ENCODE measurements at regions not wholly inside any gene's neighbourhood (a gene's known extent, or its start where the extent isn't known, plus 50 kb on each side); places are given as distances from the start of the nearest gene placed in this dataset.
"Not testable (repeated sequence)": the region's sequence is repeated elsewhere in the genome, so short reads cannot be mapped to it uniquely, and the experiment has no call there.

DNA sequence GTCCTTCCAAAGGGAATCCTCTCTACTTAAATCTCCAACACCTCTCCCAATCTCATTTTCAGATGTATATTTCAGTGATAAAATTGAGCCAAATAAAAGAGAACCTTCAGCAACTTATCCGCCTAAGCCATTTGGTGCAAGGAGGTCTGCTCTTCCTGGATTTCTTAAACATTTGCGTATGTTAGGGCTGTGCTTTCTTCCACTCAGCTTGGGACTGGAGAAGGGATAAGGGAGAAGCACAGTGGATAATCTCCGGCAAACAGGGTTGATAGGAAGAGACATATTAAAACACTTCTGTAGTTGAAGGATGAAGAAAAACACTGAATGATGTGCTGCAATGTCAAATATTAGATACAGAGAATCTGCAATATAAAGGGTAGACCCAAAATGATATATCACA is 796.2 kb downstream of the KCNJ3 start:
- no peaks in the 10 kb centered on the region for H3K4me1 Mint-ChIP-seq (ENCODE audit: low read depth)
- TF ChIP-seq, protein P1, sequence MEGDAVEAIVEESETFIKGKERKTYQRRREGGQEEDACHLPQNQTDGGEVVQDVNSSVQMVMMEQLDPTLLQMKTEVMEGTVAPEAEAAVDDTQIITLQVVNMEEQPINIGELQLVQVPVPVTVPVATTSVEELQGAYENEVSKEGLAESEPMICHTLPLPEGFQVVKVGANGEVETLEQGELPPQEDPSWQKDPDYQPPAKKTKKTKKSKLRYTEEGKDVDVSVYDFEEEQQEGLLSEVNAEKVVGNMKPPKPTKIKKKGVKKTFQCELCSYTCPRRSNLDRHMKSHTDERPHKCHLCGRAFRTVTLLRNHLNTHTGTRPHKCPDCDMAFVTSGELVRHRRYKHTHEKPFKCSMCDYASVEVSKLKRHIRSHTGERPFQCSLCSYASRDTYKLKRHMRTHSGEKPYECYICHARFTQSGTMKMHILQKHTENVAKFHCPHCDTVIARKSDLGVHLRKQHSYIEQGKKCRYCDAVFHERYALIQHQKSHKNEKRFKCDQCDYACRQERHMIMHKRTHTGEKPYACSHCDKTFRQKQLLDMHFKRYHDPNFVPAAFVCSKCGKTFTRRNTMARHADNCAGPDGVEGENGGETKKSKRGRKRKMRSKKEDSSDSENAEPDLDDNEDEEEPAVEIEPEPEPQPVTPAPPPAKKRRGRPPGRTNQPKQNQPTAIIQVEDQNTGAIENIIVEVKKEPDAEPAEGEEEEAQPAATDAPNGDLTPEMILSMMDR (IDR thresholded peaks at IDR 0.05), result no peak
- H3K9me3 Mint-ChIP-seq (ENCODE audit: low read depth), result peaks cover 3% of the 10 kb centered on the region
- H3K27ac Mint-ChIP-seq (ENCODE audit: unreplicated experiment), result no peak overlapping the region
- DNase-seq (ENCODE audit: low spot score), result no peak
- no peak overlapping the region for H3K4me3 Mint-ChIP-seq (ENCODE audit: unreplicated experiment)
- no peaks in the 10 kb centered on the region for H3K36me3 Mint-ChIP-seq (ENCODE audit: low read depth)
- H3K27me3 Mint-ChIP-seq (ENCODE audit: low read depth), result peaks cover 8% of the 10 kb centered on the region

DNA sequence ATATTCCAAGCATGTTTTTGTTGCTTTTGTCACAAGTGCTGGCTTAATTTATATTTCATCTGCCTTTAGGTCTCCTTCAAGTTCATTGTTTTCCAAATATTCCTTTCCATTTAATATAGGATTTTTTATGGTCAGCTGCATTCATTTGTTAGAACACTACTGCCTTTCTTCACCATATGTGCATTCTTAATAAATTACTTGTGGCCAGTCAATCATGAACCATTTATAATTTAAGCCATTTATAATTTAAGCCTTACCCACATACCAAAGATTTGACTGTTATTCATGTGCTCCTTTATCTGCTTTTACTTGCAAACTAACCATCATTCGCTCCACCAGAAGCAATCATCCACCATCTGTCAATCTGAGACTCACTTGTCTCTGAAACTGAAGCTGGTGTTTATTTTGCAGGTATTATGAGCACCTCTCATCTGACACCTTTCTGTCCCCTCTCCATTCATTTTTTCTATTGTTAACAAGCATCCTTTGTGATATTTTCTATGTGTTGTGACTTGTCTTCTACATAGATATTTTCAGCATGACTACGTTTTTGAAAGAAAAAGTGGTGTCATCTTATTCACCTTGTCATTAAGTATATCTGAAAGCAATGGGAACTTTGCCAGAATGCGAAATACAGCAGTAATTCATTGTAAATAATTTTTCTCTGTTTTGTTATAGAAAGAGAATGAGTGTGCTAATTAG is 786.8 kb downstream of the KCNJ3 start:
- no peaks in the 10 kb centered on the region for H3K36me3 Mint-ChIP-seq (ENCODE audit: low read depth)
- H3K9me3 Mint-ChIP-seq (ENCODE audit: low read depth), result no peaks in the 10 kb centered on the region
- DNase-seq (ENCODE audit: low spot score), result no peak
- no peaks in the 10 kb centered on the region for H3K4me1 Mint-ChIP-seq (ENCODE audit: low read depth)
- H3K27ac Mint-ChIP-seq (ENCODE audit: unreplicated experiment), result no peak overlapping the region
- TF ChIP-seq, protein P1 (IDR thresholded peaks at IDR 0.05), result no peak
- peaks cover 10% of the 10 kb centered on the region for H3K27me3 Mint-ChIP-seq (ENCODE audit: low read depth)
- H3K4me3 Mint-ChIP-seq (ENCODE audit: unreplicated experiment), result no peak overlapping the region

DNA sequence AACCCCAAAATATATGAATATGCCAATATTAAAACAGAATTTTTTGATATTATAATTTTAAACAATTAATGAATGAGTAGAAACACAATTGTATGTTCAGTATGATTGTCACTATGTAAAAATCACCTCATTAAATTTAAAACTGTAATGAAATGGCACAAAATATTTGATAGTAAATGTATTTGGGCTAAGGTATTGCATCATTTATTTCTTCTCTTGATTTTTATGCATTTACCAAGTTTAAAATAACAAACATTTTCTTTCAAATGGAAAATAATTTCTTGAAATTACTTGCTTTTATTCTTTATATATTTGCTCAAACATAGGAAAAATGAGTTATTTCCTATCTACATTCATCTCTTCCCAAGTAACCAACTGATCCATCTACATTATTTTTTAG is 782.6 kb downstream of the KCNJ3 start:
- peaks cover 2% of the 10 kb centered on the region for H3K27me3 Mint-ChIP-seq (ENCODE audit: low read depth)
- TF ChIP-seq, protein P1 (IDR thresholded peaks at IDR 0.05), result no peak
- DNase-seq (ENCODE audit: low spot score), result no peak
- no peaks in the 10 kb centered on the region for H3K4me1 Mint-ChIP-seq (ENCODE audit: low read depth)
- H3K36me3 Mint-ChIP-seq (ENCODE audit: low read depth), result no peaks in the 10 kb centered on the region
- H3K4me3 Mint-ChIP-seq (ENCODE audit: unreplicated experiment), result no peak overlapping the region
- H3K9me3 Mint-ChIP-seq (ENCODE audit: low read depth), result peaks cover 4% of the 10 kb centered on the region
- H3K27ac Mint-ChIP-seq (ENCODE audit: unreplicated experiment), result no peak overlapping the region

DNA sequence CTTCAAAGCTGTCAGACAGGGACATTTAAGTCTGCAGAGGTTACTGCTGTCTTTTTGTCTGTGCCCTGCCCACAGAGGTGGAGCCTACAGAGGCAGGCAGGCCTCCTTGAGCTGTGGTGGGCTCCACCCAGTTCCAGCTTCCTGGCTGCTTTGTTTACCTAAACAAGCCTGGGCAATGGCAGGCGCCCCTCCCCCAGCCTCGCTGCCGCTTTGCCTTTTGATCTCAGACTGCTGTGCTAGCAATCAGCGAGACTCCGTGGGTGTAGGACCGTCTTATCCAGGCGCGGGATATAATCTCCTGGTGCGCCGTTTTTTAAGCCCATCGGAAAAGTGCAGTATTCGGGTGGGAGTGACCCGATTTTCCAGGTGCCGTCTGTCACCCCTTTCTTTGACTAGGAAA is 773.5 kb downstream of the KCNJ3 start:
- H3K27ac Mint-ChIP-seq (ENCODE audit: unreplicated experiment); H3K4me3 Mint-ChIP-seq (ENCODE audit: unreplicated experiment); H3K36me3 Mint-ChIP-seq (ENCODE audit: low read depth); DNase-seq (ENCODE audit: low spot score); H3K27me3 Mint-ChIP-seq (ENCODE audit: low read depth); H3K9me3 Mint-ChIP-seq (ENCODE audit: low read depth); H3K4me1 Mint-ChIP-seq (ENCODE audit: low read depth): not testable (repeated sequence)

DNA sequence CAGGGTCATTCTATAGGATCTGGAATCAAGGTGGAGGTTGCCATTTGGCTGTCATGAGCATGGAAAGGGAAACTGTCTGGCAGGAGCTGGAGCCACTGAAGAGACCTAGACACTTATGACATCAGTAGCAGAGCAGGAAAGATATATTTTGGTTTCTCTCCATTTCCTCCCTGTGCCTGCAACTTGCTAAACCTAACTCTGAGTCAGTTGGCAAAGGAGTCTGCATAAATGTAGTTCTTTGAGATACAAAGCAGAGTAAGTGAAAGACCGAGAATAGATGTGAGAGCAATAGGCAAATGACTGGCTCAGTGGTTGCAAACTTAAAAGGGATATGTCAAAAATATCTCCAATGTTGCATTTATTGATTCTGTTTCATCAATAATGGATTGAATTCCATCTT is 757.7 kb downstream of the KCNJ3 start:
- H3K4me1 Mint-ChIP-seq (ENCODE audit: low read depth), result no peaks in the 10 kb centered on the region
- H3K9me3 Mint-ChIP-seq (ENCODE audit: low read depth), result no peaks in the 10 kb centered on the region
- no peak overlapping the region for H3K27ac Mint-ChIP-seq (ENCODE audit: unreplicated experiment)
- TF ChIP-seq, protein P1 (IDR thresholded peaks at IDR 0.05), result no peak
- H3K36me3 Mint-ChIP-seq (ENCODE audit: low read depth), result no peaks in the 10 kb centered on the region
- peaks cover 9% of the 10 kb centered on the region for H3K27me3 Mint-ChIP-seq (ENCODE audit: low read depth)
- H3K4me3 Mint-ChIP-seq (ENCODE audit: unreplicated experiment), result no peak overlapping the region
- DNase-seq (ENCODE audit: low spot score), result no peak

DNA sequence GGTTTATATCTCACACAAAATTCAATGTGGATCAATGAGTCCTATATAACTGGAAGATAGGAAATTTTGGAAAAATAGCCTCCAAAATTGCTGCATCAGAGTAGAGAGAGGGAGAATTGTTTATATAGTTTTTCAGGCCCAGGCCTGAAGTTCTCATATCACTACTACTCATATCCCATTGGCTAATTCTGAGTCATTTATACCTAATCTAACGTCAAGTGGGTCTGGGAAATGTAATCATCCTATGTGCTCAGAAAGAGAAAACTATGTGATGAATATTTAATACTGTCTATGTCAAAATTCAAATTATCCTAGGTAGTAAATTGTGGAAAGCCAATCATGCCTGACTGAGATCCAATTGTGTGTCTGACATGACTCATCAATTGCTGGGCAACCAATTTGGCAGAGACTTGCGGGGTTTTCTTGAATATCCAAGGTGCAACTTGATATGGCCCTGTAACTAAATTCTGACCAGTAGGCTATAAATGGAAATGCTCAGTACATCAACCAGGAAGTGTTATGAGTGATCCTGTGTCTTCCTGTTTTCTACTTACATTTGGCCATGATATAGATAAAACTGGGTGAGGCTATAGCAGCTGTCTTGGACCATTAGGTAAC is 744.4 kb downstream of the KCNJ3 start:
- no peaks in the 10 kb centered on the region for H3K36me3 Mint-ChIP-seq (ENCODE audit: low read depth)
- H3K27ac Mint-ChIP-seq (ENCODE audit: unreplicated experiment), result no peak overlapping the region
- H3K9me3 Mint-ChIP-seq (ENCODE audit: low read depth), result peaks cover 12% of the 10 kb centered on the region
- TF ChIP-seq, protein P1 (IDR thresholded peaks at IDR 0.05), result no peak
- no peaks in the 10 kb centered on the region for H3K27me3 Mint-ChIP-seq (ENCODE audit: low read depth)
- no peaks in the 10 kb centered on the region for H3K4me1 Mint-ChIP-seq (ENCODE audit: low read depth)
- H3K4me3 Mint-ChIP-seq (ENCODE audit: unreplicated experiment), result no peak overlapping the region
- no peak for DNase-seq (ENCODE audit: low spot score)

Measured in chondrocyte (in vitro differentiated cells).